Sigmoid colon (tissue), 6 donors: ENCODE measurements at regions not wholly inside any gene's neighbourhood (a gene's known extent, or its start where the extent isn't known, plus 50 kb on each side); places are given as distances from the start of the nearest gene placed in this dataset.

Experiments
- DNase-seq: peaks from one replicate; pipeline ENCODE4 v3.0.0-alpha.2; 2019
- H3K27ac ChIP-seq, 4 donors: fragments of 200-600 bp; sonication (generic); one replicate each; pipeline ENCODE4 v1.5.1; 2016 to 2019; ENCODE audit warnings: mild to moderate bottlenecking in 1 of 4
- H3K27me3 ChIP-seq, 3 donors: fragments of 200-600 bp; sonication (generic); one replicate each; pipeline ENCODE4 v1.5.1; 2019; ENCODE audit warnings: mild to moderate bottlenecking in 1 of 3
- H3K36me3 ChIP-seq, 4 donors: fragments of 200-600 bp; sonication (generic); one replicate each; pipeline ENCODE4 v1.5.1; 2016 to 2019
- H3K4me1 ChIP-seq, 4 donors: fragments of 200-600 bp; sonication (generic); one replicate each; pipeline ENCODE4 v1.5.1; 2017 to 2019
- H3K4me3 ChIP-seq, 4 donors: fragments of 200-600 bp; sonication (generic); one replicate each; pipeline ENCODE4 v1.5.1; 2017 to 2019; ENCODE audit warnings: mild to moderate bottlenecking in 2 of 4, moderate library complexity in 1 of 4
- H3K9me3 ChIP-seq, 4 donors: fragments of 200-600 bp in 3 of 4; sonication (generic) in 3 of 4; one replicate each; pipeline versions ENCODE4 v1.5.1 to v1.6.1; 2013 to 2019
- EP300 ChIP-seq, 4 donors: sonication (generic); formaldehyde crosslinking; IDR thresholded peaks; one replicate each; pipeline ENCODE4 v1.6.1; 2017; ENCODE audit warnings: antibody characterized with exemption in 4 of 4
- POLR2A ChIP-seq, 2 donors: fragments of 450-650 bp; IDR thresholded peaks; one replicate each; pipeline ENCODE4 v1.6.1; 2016; ENCODE audit warnings: antibody characterized with exemption in 2 of 2, mild to moderate bottlenecking in 2 of 2, moderate library complexity in 2 of 2
- POLR2AphosphoS5 ChIP-seq, 4 donors: sonication (generic); formaldehyde crosslinking; IDR thresholded peaks; one replicate each; pipeline ENCODE4 v1.6.1; 2017; ENCODE audit warnings: antibody characterized with exemption in 4 of 4
- WGBS, 2 donors: extraction: QIAGEN DNeasy Blood & Tissue Kit; methylation state at CpG; one replicate each; pipeline ENCODE4 v1.1.7; 2013; 5-methylcytosine and 5-hydroxymethylcytosine counted together
- intact Hi-C: fragments of 100-400 bp; cut with DNase I; formaldehyde crosslinking; loops from one replicate; pipeline ENCODE4 v1.15.1; 2023
- TF ChIP-seq, protein P1 (sequence below), 4 experiments: fragments of 450-650 bp in 3 of 4; fragments of 200-600 bp in 1 of 4; IDR thresholded peaks; one replicate each; pipeline ENCODE4 v1.5.1; 2016 to 2019; ENCODE audit warnings: antibody characterized with exemption in 4 of 4, mild to moderate bottlenecking in 3 of 4, moderate library complexity in 2 of 4
- donor health status: healthy with polysubstance abuse.
- donor health status: healthy.

DNA sequence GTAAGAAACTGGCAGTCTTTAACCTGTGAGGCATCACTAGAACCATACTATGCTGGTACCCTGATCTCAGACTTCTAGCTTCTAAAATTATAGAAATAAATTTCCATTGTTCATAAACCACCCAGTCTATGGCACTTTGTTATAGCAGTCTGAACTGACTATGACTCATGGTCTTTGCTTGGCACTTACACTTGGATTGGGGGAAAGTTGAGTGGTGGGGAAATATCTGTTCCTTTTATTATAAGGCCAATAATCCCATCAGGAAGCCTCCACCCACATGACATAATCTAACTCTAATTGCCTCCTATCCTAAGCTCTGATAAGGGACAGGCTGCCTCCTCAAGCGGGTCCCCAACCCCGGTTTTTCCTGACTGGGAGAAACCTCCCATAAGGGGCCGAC, 61.4 kb upstream of the PACRGL start:
- Histone ChIP-seq H3K4me3 (no peak overlapping the region), H3K27ac (no peak overlapping the region), H3K27me3 (no peaks in the 10 kb centered on the region), H3K9me3 (no peaks in the 10 kb centered on the region), H3K36me3 (no peaks in the 10 kb centered on the region), H3K4me1 (no peaks in the 10 kb centered on the region)
- no peak for DNase-seq
- WGBS, 2 donors, result 18 to 79% methylated on average over 3 of the region's 3 CpGs
- TF ChIP-seq, protein P1, sequence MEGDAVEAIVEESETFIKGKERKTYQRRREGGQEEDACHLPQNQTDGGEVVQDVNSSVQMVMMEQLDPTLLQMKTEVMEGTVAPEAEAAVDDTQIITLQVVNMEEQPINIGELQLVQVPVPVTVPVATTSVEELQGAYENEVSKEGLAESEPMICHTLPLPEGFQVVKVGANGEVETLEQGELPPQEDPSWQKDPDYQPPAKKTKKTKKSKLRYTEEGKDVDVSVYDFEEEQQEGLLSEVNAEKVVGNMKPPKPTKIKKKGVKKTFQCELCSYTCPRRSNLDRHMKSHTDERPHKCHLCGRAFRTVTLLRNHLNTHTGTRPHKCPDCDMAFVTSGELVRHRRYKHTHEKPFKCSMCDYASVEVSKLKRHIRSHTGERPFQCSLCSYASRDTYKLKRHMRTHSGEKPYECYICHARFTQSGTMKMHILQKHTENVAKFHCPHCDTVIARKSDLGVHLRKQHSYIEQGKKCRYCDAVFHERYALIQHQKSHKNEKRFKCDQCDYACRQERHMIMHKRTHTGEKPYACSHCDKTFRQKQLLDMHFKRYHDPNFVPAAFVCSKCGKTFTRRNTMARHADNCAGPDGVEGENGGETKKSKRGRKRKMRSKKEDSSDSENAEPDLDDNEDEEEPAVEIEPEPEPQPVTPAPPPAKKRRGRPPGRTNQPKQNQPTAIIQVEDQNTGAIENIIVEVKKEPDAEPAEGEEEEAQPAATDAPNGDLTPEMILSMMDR (IDR thresholded peaks at IDR 0.05), result no peak
- no peak for TF ChIP-seq POLR2A (IDR thresholded peaks at IDR 0.05)
- TF ChIP-seq POLR2AphosphoS5 (IDR thresholded peaks at IDR 0.05), result no peak
- no peak for TF ChIP-seq EP300 (IDR thresholded peaks at IDR 0.05)
- intact Hi-C loops, result no loop called here

DNA sequence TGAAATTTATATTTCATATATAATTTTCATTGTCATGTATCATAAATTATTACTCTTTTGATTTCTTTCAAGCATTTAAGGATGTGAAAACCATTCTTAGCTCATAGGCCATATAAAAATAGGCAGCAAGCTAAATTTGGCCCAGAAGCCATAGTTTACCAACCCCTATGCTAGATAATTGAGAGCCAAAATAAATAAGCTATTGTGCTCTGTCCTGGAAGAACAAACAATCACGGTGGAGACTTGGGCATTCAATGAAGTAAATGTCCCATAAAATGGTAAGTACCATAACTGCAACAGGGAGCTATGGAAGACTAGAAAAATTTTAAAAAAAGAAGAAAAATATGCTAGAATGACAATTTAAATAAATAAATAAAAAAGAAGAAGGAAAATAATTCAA, 60.9 kb upstream of the PACRGL start:
- H3K4me3 ChIP-seq, result no peak overlapping the region
- H3K27me3 ChIP-seq, result no peaks in the 10 kb centered on the region
- H3K27ac ChIP-seq, result no peak overlapping the region
- H3K36me3 ChIP-seq, result no peaks in the 10 kb centered on the region
- intact Hi-C loops, result no loop called here
- H3K9me3 ChIP-seq, result no peaks in the 10 kb centered on the region
- TF ChIP-seq POLR2A (IDR thresholded peaks at IDR 0.05), result no peak
- TF ChIP-seq, protein P1 (IDR thresholded peaks at IDR 0.05), result no peak
- no peak for TF ChIP-seq EP300 (IDR thresholded peaks at IDR 0.05)
- no peak for DNase-seq
- H3K4me1 ChIP-seq, result no peaks in the 10 kb centered on the region
- WGBS, 2 donors, result 18 to 53% methylated on average over 1 of the region's 1 CpG

DNA sequence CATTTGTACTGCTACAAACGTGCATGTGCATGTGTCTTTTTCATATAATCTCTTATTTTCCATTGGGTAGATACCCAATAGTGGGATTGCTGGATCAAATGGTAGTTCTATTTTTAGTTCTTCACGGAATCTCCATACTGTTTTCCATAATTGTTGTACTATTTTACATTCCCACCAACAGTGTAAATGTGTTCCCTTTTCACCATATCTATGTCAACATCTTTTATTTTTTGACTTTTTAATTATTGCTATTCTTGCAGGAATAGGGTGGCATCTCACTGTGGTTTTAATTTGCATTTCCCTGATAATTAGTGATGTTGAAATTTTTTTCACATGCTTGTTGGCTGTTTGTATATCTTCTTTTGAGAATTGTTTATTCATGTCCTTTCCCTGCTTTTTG, 59.3 kb upstream of the PACRGL start:
- no peaks in the 10 kb centered on the region for H3K9me3 ChIP-seq
- TF ChIP-seq, protein P1 (IDR thresholded peaks at IDR 0.05), result no peak
- no peak for TF ChIP-seq EP300 (IDR thresholded peaks at IDR 0.05)
- TF ChIP-seq POLR2A (IDR thresholded peaks at IDR 0.05), result no peak
- TF ChIP-seq POLR2AphosphoS5 (IDR thresholded peaks at IDR 0.05), result no peak
- intact Hi-C loops, result no loop called here
- H3K27ac ChIP-seq, result no peak overlapping the region
- 84 to 89% methylated on average over 2 of the region's 2 CpGs for WGBS, 2 donors
- H3K4me3 ChIP-seq, result no peak overlapping the region
- no peaks in the 10 kb centered on the region for H3K36me3 ChIP-seq
- H3K27me3 ChIP-seq, result no peaks in the 10 kb centered on the region
- H3K4me1 ChIP-seq, result no peaks in the 10 kb centered on the region
- DNase-seq, result no peak

DNA sequence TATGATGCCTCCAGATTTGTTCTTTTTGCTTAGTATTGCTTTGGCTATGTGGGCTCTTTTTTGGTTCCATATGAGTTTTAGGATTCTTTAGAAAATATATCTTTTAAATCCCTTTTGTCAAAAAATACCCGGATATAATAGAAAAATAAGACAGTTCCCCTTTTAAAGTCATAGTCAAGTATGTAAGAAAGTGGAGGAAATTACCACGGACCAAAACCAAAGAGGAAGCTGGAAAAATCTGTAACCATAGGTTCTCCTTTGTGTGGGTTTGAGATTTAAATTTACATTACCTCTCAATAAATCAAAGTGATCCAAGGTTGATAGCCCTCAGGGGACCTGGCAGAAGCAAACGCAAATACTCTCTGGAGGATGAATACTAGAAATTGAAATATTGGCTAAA, 58.3 kb upstream of the PACRGL start:
- TF ChIP-seq EP300 (IDR thresholded peaks at IDR 0.05), result no peak
- no peak for TF ChIP-seq POLR2AphosphoS5 (IDR thresholded peaks at IDR 0.05)
- TF ChIP-seq, protein P1 (IDR thresholded peaks at IDR 0.05), result no peak
- no peak for TF ChIP-seq POLR2A (IDR thresholded peaks at IDR 0.05)
- Histone ChIP-seq H3K27ac (no peak overlapping the region), H3K4me1 (no peaks in the 10 kb centered on the region), H3K9me3 (no peaks in the 10 kb centered on the region), H3K27me3 (no peaks in the 10 kb centered on the region), H3K4me3 (no peak overlapping the region), H3K36me3 (no peaks in the 10 kb centered on the region)
- DNase-seq, result no peak
- intact Hi-C loops, result no loop called here
- 47 to 85% methylated on average over 3 of the region's 3 CpGs for WGBS, 2 donors

DNA sequence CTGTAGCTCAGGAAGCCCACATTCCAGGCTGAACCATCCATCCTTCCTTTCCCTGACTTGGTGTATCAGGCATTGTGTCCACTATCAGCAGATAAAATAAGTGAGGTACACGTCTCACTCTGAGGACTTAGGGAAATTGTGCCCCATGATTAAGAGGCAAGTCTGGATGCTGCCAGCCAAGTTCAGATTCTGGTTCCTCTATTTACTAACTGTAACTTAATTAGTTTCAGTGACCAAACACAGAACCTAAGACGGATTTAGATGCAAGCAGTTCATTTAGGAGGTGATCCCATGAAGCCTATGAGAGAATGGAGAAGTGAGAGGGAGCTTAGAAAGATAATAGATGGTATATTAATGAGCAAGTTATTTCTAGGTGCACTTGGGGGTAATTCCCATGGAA, 56.6 kb upstream of the PACRGL start:
- intact Hi-C loops, result no loop called here
- Histone ChIP-seq H3K4me3 (no peak overlapping the region), H3K9me3 (no peaks in the 10 kb centered on the region), H3K36me3 (no peaks in the 10 kb centered on the region), H3K27me3 (no peaks in the 10 kb centered on the region), H3K27ac (no peak overlapping the region), H3K4me1 (no peaks in the 10 kb centered on the region)
- TF ChIP-seq EP300 (IDR thresholded peaks at IDR 0.05), result no peak
- no peak for TF ChIP-seq POLR2A (IDR thresholded peaks at IDR 0.05)
- TF ChIP-seq POLR2AphosphoS5 (IDR thresholded peaks at IDR 0.05), result no peak
- TF ChIP-seq, protein P1 (IDR thresholded peaks at IDR 0.05), result no peak
- 69 to 85% methylated on average over 2 of the region's 2 CpGs for WGBS, 2 donors
- no peak for DNase-seq
